GM19397 (cell line): ENCODE measurements at regions not wholly inside any gene's neighbourhood (a gene's known extent, or its start where the extent isn't known, plus 50 kb on each side); places are given as distances from the start of the nearest gene placed in this dataset.
"Not testable (repeated sequence)": the region's sequence is repeated elsewhere in the genome, so short reads cannot be mapped to it uniquely, and the experiment has no call there.

Experiments
- ATAC-seq: cut with Tn5 transposase; IDR thresholded peaks from one replicate; pipeline ENCODE4 v1.9.1; 2021; ENCODE audit warnings: mild to moderate bottlenecking, moderate library complexity; ENCODE audit not compliant: unreplicated experiment

DNA sequence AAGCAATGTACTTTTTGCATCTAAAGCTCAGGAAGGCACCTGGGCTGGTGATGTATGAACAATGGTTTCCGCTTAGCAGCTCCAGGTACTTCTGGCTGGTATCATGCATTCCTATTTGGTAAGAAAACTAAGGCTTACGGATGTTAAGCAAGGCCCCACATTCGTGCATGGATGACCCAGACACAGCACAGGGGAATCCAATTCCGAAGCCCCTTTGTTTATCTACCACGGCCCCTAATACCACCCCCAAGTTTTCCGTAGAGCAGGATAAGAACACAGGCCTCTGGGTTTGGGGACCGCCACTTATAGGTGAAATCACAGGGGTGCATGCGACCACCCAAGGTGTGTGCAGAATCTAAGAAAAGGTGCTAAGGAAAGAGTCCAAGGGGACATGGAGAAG lies 192.1 kb upstream of the ID2 start:
- no peak for ATAC-seq

GRCh38 chr2:8490166-8490721 lies 191.6 kb upstream of the ID2 start:
- ATAC-seq = no peak

DNA sequence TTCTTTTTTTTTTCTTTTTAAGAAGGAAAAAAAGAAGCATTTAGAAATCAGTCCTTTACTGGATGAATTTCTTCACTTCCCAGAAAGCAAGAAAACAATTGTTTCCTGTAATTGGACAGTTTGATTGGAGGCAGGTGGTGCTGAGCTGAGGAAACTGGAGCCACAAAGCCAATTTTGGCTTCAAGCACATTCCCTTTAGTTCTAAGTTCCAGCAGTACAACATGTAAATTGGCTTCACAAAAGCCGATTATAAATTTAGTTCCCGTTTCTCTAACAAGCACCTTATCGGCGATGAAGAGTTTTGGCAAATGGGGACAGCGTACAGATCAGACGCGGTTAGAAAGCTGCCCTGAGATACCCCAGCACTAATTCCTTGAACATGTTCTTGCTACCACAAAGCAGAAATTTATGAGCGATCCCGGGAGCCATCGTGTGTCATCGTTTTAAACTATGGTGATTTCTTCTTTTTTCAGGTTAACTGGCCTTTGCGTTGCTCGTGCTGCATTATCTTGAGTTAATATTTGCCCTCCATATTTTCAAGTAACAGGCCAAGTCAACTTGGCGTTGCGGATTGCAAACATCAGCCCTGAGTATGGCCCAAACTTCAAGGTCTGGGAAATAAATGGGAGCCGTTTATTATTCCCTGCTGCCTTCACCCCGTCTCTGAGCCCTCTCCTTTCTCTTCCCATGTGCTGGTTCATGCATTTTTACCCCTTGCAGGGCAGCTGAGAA lies 190.4 kb upstream of the ID2 start:
- no peak for ATAC-seq

GRCh38 chr2:8494151-8494550 lies 187.7 kb upstream of the ID2 start:
- ATAC-seq = no peak

DNA sequence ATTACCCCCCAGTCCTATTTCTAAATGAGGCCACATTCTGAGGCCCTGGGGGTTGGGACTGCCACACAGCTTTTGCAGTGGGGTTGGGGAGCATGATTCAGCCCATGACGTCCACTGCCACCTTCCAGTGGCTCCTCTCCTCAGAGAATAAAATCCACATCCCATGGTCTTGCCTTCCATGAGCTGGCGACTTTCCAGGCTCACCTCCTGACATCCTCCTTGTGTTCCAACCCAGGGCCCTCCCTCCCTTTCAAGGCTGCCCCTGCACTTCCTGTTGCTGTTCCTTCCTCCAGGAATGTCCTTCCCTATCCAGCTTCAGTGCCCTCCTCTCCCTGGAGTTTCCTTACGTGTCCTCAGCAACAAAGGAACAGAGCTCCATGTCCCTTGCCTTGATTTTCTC lies 187.3 kb upstream of the ID2 start:
- ATAC-seq = no peak

DNA sequence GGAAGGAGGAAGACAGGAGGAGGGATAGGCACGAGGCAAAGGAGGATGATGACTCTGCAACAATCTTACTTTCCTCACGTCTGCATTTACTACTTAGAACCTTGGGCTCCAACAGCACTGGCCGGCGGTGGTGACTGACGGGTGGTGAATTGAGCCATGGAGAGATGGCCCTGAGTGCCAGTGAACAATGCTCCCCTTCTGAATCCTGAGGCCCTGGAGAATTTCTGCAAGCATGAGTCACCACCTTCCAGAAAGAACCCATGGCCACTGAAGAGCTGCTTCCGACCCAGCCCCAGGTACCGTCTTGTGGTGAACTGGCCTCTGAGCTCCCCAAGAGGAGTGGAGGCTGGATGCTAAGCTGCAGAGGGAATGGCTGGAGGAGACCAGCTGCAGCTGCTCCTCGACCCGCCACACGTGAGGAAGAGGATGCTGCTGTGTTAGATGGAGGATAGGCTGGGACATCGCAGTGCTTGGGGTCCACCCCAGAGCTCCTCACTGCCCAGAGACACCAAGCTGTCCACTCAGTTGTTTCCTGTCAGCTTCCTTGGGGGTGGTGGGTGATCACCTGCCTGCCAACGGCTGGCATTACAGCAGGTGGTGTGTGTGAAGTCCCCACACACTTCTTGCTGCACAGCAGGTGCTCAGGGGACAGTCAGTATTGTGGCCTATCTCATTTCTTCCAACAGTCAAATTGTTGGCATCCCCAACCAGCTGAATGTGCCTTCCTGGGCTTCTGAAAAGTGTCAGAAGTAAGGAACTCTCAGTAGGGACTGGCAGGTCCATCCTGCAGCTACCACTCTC lies 186.5 kb upstream of the ID2 start:
- ATAC-seq = no peak

GRCh38 chr2:8496079-8496478 lies 185.8 kb upstream of the ID2 start:
- no peak for ATAC-seq

- no peak for ATAC-seq
Measured at GRCh38 chr2:8496617-8497016, 185.2 kb upstream of the ID2 start.

- no peak for ATAC-seq
Measured at GRCh38 chr2:8498994-8499393, 182.9 kb upstream of the ID2 start.

GRCh38 chr2:8500124-8501054 lies 181.5 kb upstream of the ID2 start:
- ATAC-seq = no peak

- ATAC-seq = no peak
Measured at GRCh38 chr2:8501061-8501720, 180.7 kb upstream of the ID2 start.

DNA sequence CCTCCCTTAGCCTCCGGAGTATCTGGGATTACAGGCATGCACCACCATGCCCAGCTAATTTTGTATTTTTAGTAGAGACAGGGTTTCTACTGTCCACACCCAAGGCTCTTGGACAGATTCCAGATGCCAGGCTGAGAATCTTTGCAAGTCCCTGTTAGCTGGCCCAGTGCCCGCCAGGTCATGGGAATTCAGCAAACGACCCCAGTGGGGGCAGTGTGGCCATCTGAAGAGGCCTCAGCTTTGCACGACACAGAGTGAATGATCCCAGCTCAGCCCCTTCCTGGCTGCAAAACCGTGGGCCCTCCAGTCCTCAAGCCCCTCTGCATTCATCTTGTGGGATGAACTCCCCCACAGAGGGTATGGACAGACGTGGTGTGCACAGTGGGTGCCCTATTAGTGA lies 179.5 kb upstream of the ID2 start:
- ATAC-seq = no peak

- no peak for ATAC-seq
Measured at GRCh38 chr2:8505311-8505920, 176.4 kb upstream of the ID2 start.

DNA sequence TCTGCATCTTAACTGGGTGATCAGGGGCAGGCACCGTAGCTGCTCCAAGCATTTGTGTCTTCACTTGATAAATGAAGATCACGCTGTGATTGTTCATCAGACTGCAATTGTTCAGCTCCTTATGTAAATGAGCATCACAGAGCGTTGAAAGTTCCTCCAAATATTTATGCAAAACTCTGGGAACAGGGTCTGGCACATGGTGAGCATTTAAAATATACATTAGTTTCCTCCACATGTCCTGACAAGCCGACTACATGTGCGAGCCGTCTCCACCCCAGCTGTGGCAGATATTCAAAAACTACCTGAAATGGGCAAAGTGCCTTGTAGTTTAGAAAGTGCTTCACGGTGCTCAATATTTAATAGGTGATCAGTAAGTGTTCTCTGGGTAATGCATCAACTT lies 175.1 kb upstream of the ID2 start:
- ATAC-seq = no peak

GRCh38 chr2:8508766-8509165 lies 173.1 kb upstream of the ID2 start:
- no peak for ATAC-seq

- ATAC-seq = no peak
Measured at GRCh38 chr2:8509621-8510020, 172.2 kb upstream of the ID2 start.

- ATAC-seq = not testable (repeated sequence)
Measured at GRCh38 chr2:8510055-8510454, 171.8 kb upstream of the ID2 start.

GRCh38 chr2:8510519-8510918 lies 171.3 kb upstream of the ID2 start:
- ATAC-seq = no peak

GRCh38 chr2:8511868-8512612 lies 169.8 kb upstream of the ID2 start:
- ATAC-seq = no peak
